Heart left ventricle (tissue), 13 donors: ENCODE measurements at regions not wholly inside any gene's neighbourhood (a gene's known extent, or its start where the extent isn't known, plus 50 kb on each side); places are given as distances from the start of the nearest gene placed in this dataset.

Experiments
- CTCF ChIP-seq, 12 donors: fragments of 200-600 bp; sonication (generic) in 4 of 12; IDR thresholded peaks; one replicate each; pipeline versions ENCODE4 v1.5.0 to v1.8.0; 2018 to 2022; ENCODE audit warnings: antibody characterized with exemption in 12 of 12, mild to moderate bottlenecking in 5 of 12
- POLR2A ChIP-seq, 2 donors: fragments of 450-650 bp; IDR thresholded peaks; one replicate each; pipeline ENCODE4 v1.6.1; 2017; ENCODE audit warnings: antibody characterized with exemption in 2 of 2, mild to moderate bottlenecking in 2 of 2, moderate library complexity in 2 of 2
- donor health status: ischemic (EF 13 %, LVEDD 7.1; RV severe dilation, severe dysfunction).
- donor health status: DM: no; HTN: yes; CAD: no.
- donor health status: DM: no; HTN: no; CAD: no.
- donor health status: ischemic (EF 25% LVEDD 6.9; RV normal size, moderate dysfunction).
- donor health status: ischemic (EF 25% LVEDD 5.7; RV mildly dilated, moderate dysfunction).
- donor health status: ischemic (EF 35%, LVEDD 5.7; RV mildly dilated, moderate dysfunction).
- donor health status: nonischemic (EF 11% LVEDD 7.7; RV severe dilation, severe dysfunction).
- donor health status: DM: yes; HTN: yes; CAD: no.
- donor health status: PGD.
- donor health status: ischemic (EF 29% LVEDD 5.4; RV normal size, mild dysfunction).
- donor health status: nonischemic (EF 23%, LVEDD 6.1; RV moderate dilation, normal function).

- TF ChIP-seq POLR2A (IDR thresholded peaks at IDR 0.05) (no peak), CTCF (IDR thresholded peaks at IDR 0.05) (no peak)
These were observed 140.3 kb upstream of the CHD1 start for GRCh38 chr5:99068944-99069650.
